HepG2 (cell line): ENCODE measurements at regions not wholly inside any gene's neighbourhood (a gene's known extent, or its start where the extent isn't known, plus 50 kb on each side); places are given as distances from the start of the nearest gene placed in this dataset.

Source experiments
- ATAC-seq: fragments of 200-7000 bp; cut with Tn5 transposase; 3 replicates; pipeline ENCODE4 v1.9.1; 2020; ENCODE audit warnings: mild to moderate bottlenecking, moderate library complexity
- BruUV-seq: library from RNA; stranded (reverse); fragments of 400-500 nt; replicated peaks from 2 replicates; lab custom pipeline; 2021; lab: Mats Ljungman, UMichigan
- CTCF ChIA-PET: fragments of 300-600 bp; formaldehyde crosslinking; extraction: SDS; loops from one replicate; lab custom pipeline; 2021; ENCODE audit warnings: low total read pairs, inconsistent platforms, low intra/inter-chr PET ratio; lab: Yijun Ruan, JAX
- POLR2A ChIA-PET: fragments of 350-600 bp; sonication (Branson Sonifier 250); formaldehyde crosslinking; loops from one replicate; lab custom pipeline; 2020; ENCODE audit warnings: antibody characterized with exemption, inconsistent platforms; lab: Yijun Ruan, JAX
- DNase-seq: peaks from one replicate; pipeline ENCODE4 v3.0.0-alpha.2; 2015; ENCODE audit warnings: low spot score
- FAIRE-seq: peaks from 3 replicates; lab custom pipeline; 2011; peaks lifted over from hg19 to GRCh38; lab: Jason Lieb, UNC
- H2AFZ ChIP-seq: one replicate; pipeline ENCODE4 v1.6.1; 2011; ENCODE audit warnings: low read length, inconsistent platforms
- H3K27ac ChIP-seq: fragments of 300-600 bp; 3 replicates; pipeline ENCODE4 v1.8.0; 2011; ENCODE audit warnings: mixed run types, mild to moderate bottlenecking, mixed read lengths, low read length, inconsistent platforms; ENCODE audit not compliant: insufficient read depth; ENCODE audit errors: extremely low read length
- H3K27me3 ChIP-seq, 2 experiments: fragments of 200-600 bp in 1 of 2; 2 replicates in 1 of 2; 3 replicates in 1 of 2; pipeline versions ENCODE4 v1.6.0 to v1.8.0; 2011; ENCODE audit warnings: low read length in 2 of 2, mild to moderate bottlenecking in 2 of 2, moderate library complexity in 2 of 2, inconsistent platforms in 1 of 2; ENCODE audit not compliant: insufficient read depth in 2 of 2, control insufficient read depth in 1 of 2
- H3K36me3 ChIP-seq, 2 experiments: fragments of 200-600 bp in 1 of 2; replicated peaks in 1 of 2; 2 replicates in 1 of 2; 3 replicates in 1 of 2; pipeline versions ENCODE4 v1.5.1 to v1.8.0; 2011; ENCODE audit warnings: low read length in 2 of 2, inconsistent platforms in 1 of 2; ENCODE audit not compliant: insufficient read depth in 2 of 2, control insufficient read depth in 1 of 2
- H3K4me1 ChIP-seq: 2 replicates; pipeline ENCODE4 v1.5.1; 2012; ENCODE audit warnings: low read length, inconsistent platforms; ENCODE audit not compliant: insufficient read depth
- H3K4me2 ChIP-seq: 2 replicates; pipeline ENCODE4 v1.6.0; 2011; ENCODE audit warnings: low read depth, low read length, inconsistent platforms
- H3K4me3 ChIP-seq, 3 experiments: fragments of 200-600 bp in 1 of 3; sonication (generic), shearing (Covaris generic) in 1 of 3; replicated peaks in 1 of 3; 2 replicates each; pipeline ENCODE4 v1.5.1; 2011 to 2016; ENCODE audit warnings: low read length in 3 of 3, inconsistent platforms in 2 of 3, low read depth in 2 of 3, mild to moderate bottlenecking in 2 of 3, control low read depth in 1 of 3, mixed read lengths in 1 of 3; ENCODE audit not compliant: insufficient read depth in 1 of 3
- H3K79me2 ChIP-seq: one replicate; pipeline ENCODE4 v1.6.1; 2011; ENCODE audit warnings: low read length, inconsistent platforms; ENCODE audit not compliant: insufficient read depth
- H3K9ac ChIP-seq: 2 replicates; pipeline ENCODE4 v1.6.0; 2011; ENCODE audit warnings: mild to moderate bottlenecking, low read depth, low read length, inconsistent platforms; ENCODE audit not compliant: insufficient read depth
- H3K9me3 ChIP-seq: 2 replicates; pipeline ENCODE4 v1.5.1; 2012; ENCODE audit warnings: mild to moderate bottlenecking, low read length
- H4K20me1 ChIP-seq: 2 replicates; pipeline ENCODE4 v1.6.0; 2011; ENCODE audit warnings: inconsistent platforms, mild to moderate bottlenecking, low read length, moderate library complexity; ENCODE audit not compliant: insufficient read depth
- FOXA3 ChIP-seq: IDR thresholded peaks from 2 replicates; pipeline ENCODE4 v1.6.1; 2016; ENCODE audit warnings: missing genetic modification reagents, missing compliant biosample characterization
- MXD4 ChIP-seq: IDR thresholded peaks from 2 replicates; pipeline ENCODE4 v1.6.1; 2016; ENCODE audit warnings: mild to moderate bottlenecking, missing biosample characterization, missing genetic modification reagents
- SAP130 ChIP-seq: IDR thresholded peaks from 2 replicates; pipeline ENCODE4 v1.6.1; 2016; ENCODE audit warnings: low read depth
- SP140L ChIP-seq: sonication (generic); formaldehyde crosslinking; IDR thresholded peaks from 2 replicates; pipeline ENCODE4 v1.4.0; 2020; ENCODE audit warnings: missing genetic modification reagents, borderline replicate concordance
- SP5 ChIP-seq: IDR thresholded peaks from 2 replicates; pipeline ENCODE4 v1.6.1; 2016; ENCODE audit warnings: low read depth, borderline replicate concordance
- U2AF2 ChIP-seq: fragments of 200-400 bp; formaldehyde crosslinking; IDR thresholded peaks from 2 replicates; pipeline ENCODE4 v1.6.1; 2017; ENCODE audit warnings: low read depth, mild to moderate bottlenecking, low read length
- ZNF672 ChIP-seq: sonication (generic); formaldehyde crosslinking; IDR thresholded peaks from 2 replicates; pipeline ENCODE4 v1.8.1; 2022; ENCODE audit warnings: missing genetic modification reagents
- ZNF737 ChIP-seq: sonication (generic); formaldehyde crosslinking; IDR thresholded peaks from 2 replicates; pipeline ENCODE4 v1.5.0; 2020; ENCODE audit warnings: missing genetic modification reagents, mild to moderate bottlenecking, borderline replicate concordance
- WGBS: methylation state at CpG from one replicate; pipeline ENCODE4 v1.1.6; 2017; ENCODE audit warnings: low lambda C conversion rate; 5-methylcytosine and 5-hydroxymethylcytosine counted together
- in situ Hi-C: cut with HindIII; loops from 2 replicates; pipeline ENCODE4 v1.10.0; 2017; ENCODE audit warnings: low pct_unique_long_range_greater_than_20kb; ENCODE audit not compliant: extremely low pct_ligation_motif_present
- intact Hi-C: fragments of 100-400 bp; cut with micrococcal nuclease; formaldehyde crosslinking; loops from one replicate; pipeline ENCODE4 v1.10.0; 2022; ENCODE audit not compliant: unreplicated experiment
- TF ChIP-seq, protein P1 (sequence below): sonication (generic); formaldehyde crosslinking; IDR thresholded peaks from 2 replicates; pipeline ENCODE4 v1.5.1; 2020; ENCODE audit warnings: missing genetic modification reagents, mild to moderate bottlenecking, borderline replicate concordance
- TF ChIP-seq, protein P2 (sequence below): sonication (generic); formaldehyde crosslinking; IDR thresholded peaks from 2 replicates; pipeline ENCODE4 v1.8.1; 2023; ENCODE audit warnings: mild to moderate bottlenecking, missing genetic modification reagents, borderline replicate concordance

GRCh38 chr22:19579115-19579811, 55.1 kb upstream of the CLDN5 start (continued):
- TF ChIP-seq SAP130 (CRISPR knock-in tag) = no peak
- TF ChIP-seq ZNF672 = no peak

GRCh38 chr22:19579880-19580279, 55.7 kb upstream of the CLDN5 start:
- no TSS peak for BruUV-seq
- ChIA-PET CTCF (no interaction called here), POLR2A (interaction anchor here (0.5 kb wide), 1 partner anchor 279 kb away, joined by 3 read pairs; no protein-coding TSS in a partner anchor)
- Histone ChIP-seq H3K27ac (no peak overlapping the region), H3K4me2 (no peak overlapping the region), H3K79me2 (no peaks in the 10 kb centered on the region), H3K4me3 (no peak overlapping the region), H3K27me3 (peaks cover 2 to 30% of the 10 kb centered on the region in 2 experiments; a peak in 4 of 5 replicates), H4K20me1 (no peaks in the 10 kb centered on the region), H3K4me1 (no peaks in the 10 kb centered on the region)
- in situ Hi-C loops = no loop called here
- TF ChIP-seq MXD4 (CRISPR knock-in tag) = no peak
- no peak for TF ChIP-seq U2AF2
- no peak for TF ChIP-seq SP5 (CRISPR knock-in tag)
- no peak for TF ChIP-seq SP140L (CRISPR knock-in tag)
- TF ChIP-seq, protein P1, sequence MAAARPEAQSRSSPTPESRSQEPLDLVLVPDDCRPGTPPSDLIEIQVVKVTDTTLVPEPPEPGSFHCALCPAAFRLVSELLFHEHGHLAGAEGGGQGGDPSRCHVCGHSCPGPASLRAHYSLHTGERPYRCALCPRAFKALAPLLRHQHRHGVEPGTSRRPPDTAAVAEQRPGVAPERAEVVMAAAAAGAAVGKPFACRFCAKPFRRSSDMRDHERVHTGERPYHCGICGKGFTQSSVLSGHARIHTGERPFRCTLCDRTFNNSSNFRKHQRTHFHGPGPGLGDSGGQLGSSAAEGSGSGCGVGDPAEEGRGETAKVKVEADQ = no peak
- TF ChIP-seq ZNF737 (CRISPR knock-in tag) = no peak
- TF ChIP-seq, protein P2, sequence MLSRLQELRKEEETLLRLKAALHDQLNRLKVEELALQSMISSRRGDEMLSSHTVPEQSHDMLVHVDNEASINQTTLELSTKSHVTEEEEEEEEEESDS (CRISPR knock-in tag) = no peak
- TF ChIP-seq FOXA3 = no peak
- TF ChIP-seq, all 625 proteins: peak for 0
- Histone ChIP-seq H3K9ac (no peak overlapping the region), H3K36me3 (no peaks in the 10 kb centered on the region), H3K9me3 (no peaks in the 10 kb centered on the region), H2AFZ (no peak overlapping the region)
- ATAC-seq (no peak), FAIRE-seq (no peak), DNase-seq (no peak)
- WGBS = 20% methylated on average over 12 of the region's 12 CpGs
- intact Hi-C loops = no loop called here
